OCI-LY3 (cell line): ENCODE measurements at regions not wholly inside any gene's neighbourhood (a gene's known extent, or its start where the extent isn't known, plus 50 kb on each side); places are given as distances from the start of the nearest gene placed in this dataset.
"Not testable (repeated sequence)": the region's sequence is repeated elsewhere in the genome, so short reads cannot be mapped to it uniquely, and the experiment has no call there.

ENCODE experiments used
- H2AFZ ChIP-seq: fragments of 200-600, 300-600 bp; shearing (Covaris generic); 2 replicates; pipeline ENCODE4 v1.6.0; 2014; ENCODE audit warnings: antibody characterized with exemption, low read depth, low read length
- H3K27ac ChIP-seq: fragments of 200-600, 300-600 bp; sonication (generic); 2 replicates; pipeline ENCODE4 v1.5.1; 2014; ENCODE audit warnings: mild to moderate bottlenecking, low read length, moderate library complexity, mixed read lengths
- H3K27me3 ChIP-seq: fragments of 200-600, 300-600 bp; sonication (generic); 2 replicates; pipeline ENCODE4 v1.6.1; 2014; ENCODE audit warnings: low read depth, low read length, mixed read lengths
- H3K36me3 ChIP-seq: fragments of 200-600, 300-600 bp; sonication (generic); replicated peaks from 2 replicates; pipeline ENCODE3; 2014; ENCODE audit warnings: low read depth, low read length, mixed read lengths
- H3K4me1 ChIP-seq: fragments of 300-600, 200-600 bp; sonication (generic); 2 replicates; pipeline ENCODE4 v1.6.1; 2014; ENCODE audit warnings: low read length, mixed read lengths
- H3K4me2 ChIP-seq: fragments of 200-600, 300-600 bp; sonication (generic); 2 replicates; pipeline ENCODE4 v1.6.1; 2014; ENCODE audit warnings: low read length, mixed read lengths
- H3K4me3 ChIP-seq: fragments of 300-600, 200-600 bp; sonication (generic); 2 replicates; pipeline ENCODE4 v1.5.1; 2014; ENCODE audit warnings: antibody characterized with exemption, mild to moderate bottlenecking, low read length, moderate library complexity
- H3K79me2 ChIP-seq: fragments of 300-600, 200-600 bp; shearing (Covaris generic); 2 replicates; pipeline ENCODE4 v1.6.1; 2014; ENCODE audit warnings: mild to moderate bottlenecking, low read length, mixed read lengths
- H3K9ac ChIP-seq: fragments of 300-600, 200-600 bp; shearing (Covaris generic); 2 replicates; pipeline ENCODE4 v1.6.0; 2014; ENCODE audit warnings: mild to moderate bottlenecking, low read length, moderate library complexity
- H3K9me3 ChIP-seq: fragments of 200-600, 300-600 bp; shearing (Covaris generic); 2 replicates; pipeline ENCODE4 v1.6.1; 2014; ENCODE audit warnings: low read length, mixed read lengths; ENCODE audit not compliant: insufficient read depth
- H4K20me1 ChIP-seq: fragments of 200-600, 300-600 bp; sonication (generic); 2 replicates; pipeline ENCODE4 v1.6.1; 2016; ENCODE audit warnings: low read length, mixed read lengths; ENCODE audit not compliant: insufficient read depth
- CTCF ChIP-seq: fragments of 200-600, 300-600 bp; sonication (generic); IDR thresholded peaks from 2 replicates; pipeline ENCODE4 v1.5.1; 2014; ENCODE audit warnings: antibody characterized with exemption, low read length, low read depth
- EZH2phosphoT487 ChIP-seq: fragments of 200-600 bp; shearing (Covaris generic); IDR thresholded peaks from 2 replicates; pipeline ENCODE4 v1.6.1; 2018; ENCODE audit warnings: antibody characterized with exemption, mixed run types, low read depth

DNA sequence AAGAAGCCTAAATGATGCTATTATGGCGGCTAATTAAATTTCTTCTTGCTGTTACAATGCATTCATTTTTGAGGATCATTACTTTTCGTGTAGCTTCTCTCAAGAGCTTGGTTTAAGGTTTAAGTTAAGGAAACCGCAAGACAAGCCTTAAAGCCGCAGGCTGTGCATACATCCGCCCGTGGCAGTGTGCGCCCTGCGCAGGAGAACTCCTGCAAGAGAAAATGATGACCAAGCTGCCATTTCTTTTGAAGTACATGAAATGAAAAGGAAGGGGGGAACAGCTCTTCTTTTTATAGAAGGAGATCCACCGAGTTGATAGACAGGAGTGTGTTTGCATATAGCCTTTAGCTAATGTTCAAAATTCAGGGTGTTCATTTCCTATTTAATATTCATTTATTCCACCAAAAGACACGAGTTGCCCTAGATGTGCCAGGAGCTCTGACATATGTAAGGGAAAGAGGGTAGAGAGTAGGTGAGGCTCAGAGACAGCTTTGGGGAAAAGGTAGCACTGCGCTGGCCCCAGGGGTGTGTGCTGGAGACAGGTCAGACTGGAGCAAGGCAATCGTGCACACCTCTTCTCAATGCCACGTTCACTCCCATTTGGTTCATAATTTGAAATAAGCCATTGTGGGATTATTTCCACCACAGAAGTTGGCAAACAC lies 112.1 kb upstream of the LDB2 start:
- Histone ChIP-seq H2AFZ (no peak overlapping the region), H3K36me3 (no peaks in the 10 kb centered on the region), H3K27me3 (no peaks in the 10 kb centered on the region), H3K9ac (no peak overlapping the region), H3K27ac (no peak overlapping the region), H3K4me3 (no peak overlapping the region), H3K9me3 (no peaks in the 10 kb centered on the region), H4K20me1 (no peaks in the 10 kb centered on the region), H3K4me2 (no peak overlapping the region), H3K79me2 (no peaks in the 10 kb centered on the region), H3K4me1 (no peaks in the 10 kb centered on the region)
- TF ChIP-seq CTCF (no peak), EZH2phosphoT487 (no peak)

GRCh38 chr4:17009871-17010367 lies 111.5 kb upstream of the LDB2 start:
- no peaks in the 10 kb centered on the region for H3K9me3 ChIP-seq
- H3K27me3 ChIP-seq = no peaks in the 10 kb centered on the region
- no peaks in the 10 kb centered on the region for H3K79me2 ChIP-seq
- no peak overlapping the region for H3K4me2 ChIP-seq
- no peaks in the 10 kb centered on the region for H3K4me1 ChIP-seq
- no peak overlapping the region for H2AFZ ChIP-seq
- H3K9ac ChIP-seq = no peak overlapping the region
- no peak for TF ChIP-seq CTCF
- TF ChIP-seq EZH2phosphoT487 = no peak
- H3K27ac ChIP-seq = no peak overlapping the region
- H3K36me3 ChIP-seq = no peaks in the 10 kb centered on the region
- no peaks in the 10 kb centered on the region for H4K20me1 ChIP-seq
- no peak overlapping the region for H3K4me3 ChIP-seq

GRCh38 chr4:17008834-17009345 lies 110.4 kb upstream of the LDB2 start:
- no peaks in the 10 kb centered on the region for H3K4me1 ChIP-seq
- no peak overlapping the region for H3K4me3 ChIP-seq
- H3K36me3 ChIP-seq = no peaks in the 10 kb centered on the region
- TF ChIP-seq CTCF (no peak), EZH2phosphoT487 (no peak)
- no peak overlapping the region for H3K9ac ChIP-seq
- no peaks in the 10 kb centered on the region for H4K20me1 ChIP-seq
- H3K27ac ChIP-seq = no peak overlapping the region
- no peaks in the 10 kb centered on the region for H3K27me3 ChIP-seq
- no peak overlapping the region for H2AFZ ChIP-seq
- H3K4me2 ChIP-seq = no peak overlapping the region
- H3K79me2 ChIP-seq = no peaks in the 10 kb centered on the region
- no peaks in the 10 kb centered on the region for H3K9me3 ChIP-seq

DNA sequence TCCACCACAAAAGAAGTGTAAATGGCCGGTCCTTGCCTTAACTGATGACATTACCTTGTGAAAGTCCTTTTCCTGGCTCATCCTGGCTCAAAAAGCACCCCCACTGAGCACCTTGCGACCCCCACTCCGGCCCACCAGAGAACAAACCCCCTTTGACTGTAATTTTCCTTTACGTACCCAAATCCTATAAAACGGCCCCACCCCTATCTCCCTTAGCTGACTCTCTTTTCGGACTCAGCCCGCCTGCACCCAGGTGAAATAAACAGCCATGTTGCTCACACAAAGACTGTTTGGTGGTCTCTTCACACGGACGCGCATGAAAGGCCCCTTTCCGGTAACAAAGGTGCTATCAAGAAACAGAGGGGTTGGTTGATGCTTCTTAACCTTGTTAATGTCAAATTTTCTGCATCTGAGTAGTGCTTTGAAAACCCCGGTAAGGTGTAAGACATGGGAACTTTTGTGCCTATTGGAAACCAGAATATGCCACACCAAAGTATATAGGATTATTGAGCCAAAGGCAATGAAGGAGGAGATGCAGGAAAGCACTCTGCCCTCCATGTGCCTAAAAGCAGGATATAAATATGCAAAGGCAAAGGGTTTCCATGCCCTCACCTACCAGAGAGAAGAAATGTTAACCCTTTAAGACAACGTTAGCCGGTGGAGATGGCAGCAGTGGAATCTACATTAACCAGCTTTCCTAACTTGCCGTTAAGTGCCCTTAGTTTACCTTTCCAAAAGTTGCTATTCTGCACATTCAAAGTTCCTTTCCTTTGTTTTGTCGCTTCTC lies 105.4 kb upstream of the LDB2 start:
- not testable (repeated sequence) for H4K20me1 ChIP-seq, H3K36me3 ChIP-seq, H3K9ac ChIP-seq, H3K27me3 ChIP-seq, H3K79me2 ChIP-seq, H3K27ac ChIP-seq, H3K4me2 ChIP-seq, H3K4me1 ChIP-seq, H3K4me3 ChIP-seq, H2AFZ ChIP-seq, H3K9me3 ChIP-seq
